OCI-LY7 (cell line): ENCODE measurements at regions not wholly inside any gene's neighbourhood (a gene's known extent, or its start where the extent isn't known, plus 50 kb on each side); places are given as distances from the start of the nearest gene placed in this dataset.

ENCODE experiments used
- BruUV-seq: library from RNA; stranded (reverse); fragments of 400-500 nt; replicated peaks from 2 replicates; lab custom pipeline; 2021; lab: Mats Ljungman, UMichigan
- CTCF ChIA-PET: fragments of 300-600 bp; sonication (Branson Sonifier 250); formaldehyde crosslinking; loops from one replicate; lab custom pipeline; 2022; ENCODE audit warnings: antibody characterized with exemption; ENCODE audit not compliant: unreplicated experiment; lab: Charles Lee
- POLR2A ChIA-PET: fragments of 300-600 bp; sonication (Branson Sonifier 250); formaldehyde crosslinking; loops from one replicate; lab custom pipeline; 2022; ENCODE audit warnings: antibody characterized with exemption; lab: Charles Lee
- DNase-seq: peaks from one replicate; pipeline ENCODE4 v3.0.0-alpha.2; 2015; ENCODE audit warnings: low spot score
- H2AFZ ChIP-seq: fragments of 200-600 bp; sonication (generic), shearing (Covaris generic); 2 replicates; pipeline ENCODE4 v1.6.1; 2014; ENCODE audit warnings: mild to moderate bottlenecking, antibody characterized with exemption, low read length, moderate library complexity
- H3K27ac ChIP-seq: fragments of 200-600 bp; sonication (generic); 2 replicates; pipeline ENCODE4 v1.5.1; 2014; ENCODE audit warnings: mixed run types, low read depth, mild to moderate bottlenecking, moderate library complexity, low read length, inconsistent platforms; ENCODE audit not compliant: poor library complexity, severe bottlenecking
- H3K36me3 ChIP-seq: fragments of 200-600 bp; sonication (generic); 2 replicates; pipeline ENCODE4 v1.6.1; 2014; ENCODE audit warnings: mild to moderate bottlenecking, antibody characterized with exemption, low read length, moderate library complexity, mixed read lengths; ENCODE audit not compliant: insufficient read depth
- H3K4me1 ChIP-seq: fragments of 200-600 bp; sonication (generic); 2 replicates; pipeline ENCODE4 v1.5.1; 2014; ENCODE audit warnings: mild to moderate bottlenecking, low read length; ENCODE audit not compliant: insufficient read depth, poor library complexity, severe bottlenecking
- H3K4me2 ChIP-seq: fragments of 200-600 bp; sonication (generic); 2 replicates; pipeline ENCODE4 v1.6.1; 2014; ENCODE audit warnings: mild to moderate bottlenecking, low read length
- H3K4me3 ChIP-seq: fragments of 200-600 bp; sonication (generic); 2 replicates; pipeline ENCODE4 v1.5.1; 2014; ENCODE audit warnings: mild to moderate bottlenecking, low read depth, low read length; ENCODE audit not compliant: poor library complexity, severe bottlenecking
- H3K79me2 ChIP-seq: fragments of 200-600 bp; sonication (generic); 2 replicates; pipeline ENCODE4 v1.6.1; 2016; ENCODE audit warnings: low read depth, mild to moderate bottlenecking, low read length, moderate library complexity, mixed read lengths; ENCODE audit not compliant: insufficient read depth
- H3K9me2 ChIP-seq: fragments of 200-600 bp; sonication (generic); 2 replicates; pipeline ENCODE4 v1.6.1; 2016; ENCODE audit warnings: mild to moderate bottlenecking, low read length, mixed read lengths; ENCODE audit not compliant: insufficient read depth
- H3K9me3 ChIP-seq: fragments of 200-600 bp; sonication (generic); 2 replicates; pipeline ENCODE4 v1.6.1; 2014; ENCODE audit warnings: mild to moderate bottlenecking, mixed run types, low read length, mixed read lengths
- H4K20me1 ChIP-seq: fragments of 200-600 bp; sonication (generic); 2 replicates; pipeline ENCODE4 v1.6.1; 2014; ENCODE audit warnings: mild to moderate bottlenecking, antibody characterized with exemption, low read length, moderate library complexity, mixed read lengths; ENCODE audit not compliant: insufficient read depth
- EZH2phosphoT487 ChIP-seq: fragments of 200-600 bp; sonication (generic); IDR thresholded peaks from 2 replicates; pipeline ENCODE4 v1.6.1; 2018; ENCODE audit warnings: low read depth, borderline replicate concordance, mild to moderate bottlenecking, mixed run types, antibody characterized with exemption, low read length, moderate library complexity, mixed read lengths
- intact Hi-C: fragments of 100-400 bp; cut with micrococcal nuclease; formaldehyde crosslinking; loops from one replicate; pipeline ENCODE4 v1.10.0; 2022; ENCODE audit not compliant: unreplicated experiment
- TF ChIP-seq, protein P1 (sequence below): fragments of 200-600 bp; sonication (generic); conservative IDR thresholded peaks from 2 replicates; pipeline ENCODE4 v1.5.1; 2014; ENCODE audit warnings: mild to moderate bottlenecking, antibody characterized with exemption, low read length, moderate library complexity, mixed read lengths

DNA sequence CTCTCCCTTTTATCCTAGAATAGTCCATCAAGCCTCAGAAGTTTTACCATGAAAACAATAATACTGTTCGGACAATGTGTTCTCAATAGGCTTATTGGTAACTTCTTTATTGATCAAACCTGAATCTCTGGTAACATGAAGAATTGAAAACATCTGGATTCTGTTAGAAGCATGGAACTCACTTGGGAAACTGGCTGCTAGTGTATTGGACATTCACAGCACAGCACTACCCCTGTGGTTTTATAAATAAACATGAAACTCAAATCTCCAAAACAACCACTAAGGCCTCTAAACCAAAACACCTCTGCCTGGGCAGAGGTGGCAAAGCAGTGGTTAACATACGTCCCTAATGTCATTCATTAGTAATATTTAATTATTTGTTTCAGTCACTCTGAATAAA lies 157.6 kb upstream of the KCNQ5 start:
- TF ChIP-seq EZH2phosphoT487, result no peak
- TF ChIP-seq, protein P1, sequence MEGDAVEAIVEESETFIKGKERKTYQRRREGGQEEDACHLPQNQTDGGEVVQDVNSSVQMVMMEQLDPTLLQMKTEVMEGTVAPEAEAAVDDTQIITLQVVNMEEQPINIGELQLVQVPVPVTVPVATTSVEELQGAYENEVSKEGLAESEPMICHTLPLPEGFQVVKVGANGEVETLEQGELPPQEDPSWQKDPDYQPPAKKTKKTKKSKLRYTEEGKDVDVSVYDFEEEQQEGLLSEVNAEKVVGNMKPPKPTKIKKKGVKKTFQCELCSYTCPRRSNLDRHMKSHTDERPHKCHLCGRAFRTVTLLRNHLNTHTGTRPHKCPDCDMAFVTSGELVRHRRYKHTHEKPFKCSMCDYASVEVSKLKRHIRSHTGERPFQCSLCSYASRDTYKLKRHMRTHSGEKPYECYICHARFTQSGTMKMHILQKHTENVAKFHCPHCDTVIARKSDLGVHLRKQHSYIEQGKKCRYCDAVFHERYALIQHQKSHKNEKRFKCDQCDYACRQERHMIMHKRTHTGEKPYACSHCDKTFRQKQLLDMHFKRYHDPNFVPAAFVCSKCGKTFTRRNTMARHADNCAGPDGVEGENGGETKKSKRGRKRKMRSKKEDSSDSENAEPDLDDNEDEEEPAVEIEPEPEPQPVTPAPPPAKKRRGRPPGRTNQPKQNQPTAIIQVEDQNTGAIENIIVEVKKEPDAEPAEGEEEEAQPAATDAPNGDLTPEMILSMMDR, result no peak
- DNase-seq, result no peak
- Histone ChIP-seq H2AFZ (no peak overlapping the region), H3K36me3 (no peaks in the 10 kb centered on the region), H3K79me2 (no peaks in the 10 kb centered on the region), H3K4me1 (no peaks in the 10 kb centered on the region), H3K4me2 (no peak overlapping the region), H3K27ac (no peak overlapping the region), H3K4me3 (no peak overlapping the region), H3K9me2 (no peaks in the 10 kb centered on the region), H4K20me1 (no peaks in the 10 kb centered on the region), H3K9me3 (no peaks in the 10 kb centered on the region)
- no TSS peak for BruUV-seq
- ChIA-PET CTCF (no interaction called here), POLR2A (no interaction called here)
- intact Hi-C loops, result no loop called here

DNA sequence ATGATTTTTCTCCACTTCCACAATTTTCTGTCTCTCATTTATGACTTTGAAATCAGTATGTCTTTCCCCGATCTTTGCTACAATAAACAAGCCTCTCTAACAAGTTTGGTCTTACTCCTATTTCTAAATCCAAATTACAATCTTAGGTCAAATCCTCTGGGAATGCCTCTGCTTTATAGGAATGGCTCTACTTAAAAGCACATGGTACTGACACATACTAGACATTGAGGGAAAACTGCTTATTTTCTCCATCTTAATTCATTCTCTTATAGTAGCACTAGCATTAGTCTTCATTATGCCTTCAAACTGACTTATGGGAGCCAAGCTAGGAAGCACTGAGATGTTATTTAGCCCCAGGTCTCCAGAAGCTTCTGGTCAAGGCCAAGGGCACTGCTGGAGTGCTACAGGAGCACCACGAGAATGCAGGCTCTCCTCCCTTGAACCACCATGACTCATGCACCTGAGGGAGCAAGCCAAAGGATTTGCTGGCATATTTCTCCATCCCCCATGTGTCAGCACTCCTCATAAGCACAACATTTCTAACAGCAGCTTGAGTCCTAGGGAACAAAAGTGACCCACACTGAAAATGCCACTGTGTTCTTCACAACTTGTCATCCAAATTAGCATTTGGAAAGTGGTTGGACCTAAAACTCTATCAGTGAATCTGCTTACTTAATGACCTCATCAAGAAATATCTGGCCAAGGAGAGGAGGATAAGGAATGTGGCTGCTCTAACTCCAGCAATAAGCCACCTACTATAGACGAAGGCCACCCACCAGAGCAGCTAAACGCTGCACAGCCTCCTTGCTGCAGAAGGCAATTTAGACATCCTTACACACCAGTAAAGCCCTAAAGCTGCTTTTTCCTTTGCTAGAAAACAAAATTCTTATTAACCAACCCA lies 156.8 kb upstream of the KCNQ5 start:
- ChIA-PET CTCF (no interaction called here), POLR2A (interaction anchor here (0.6 kb wide), 1 partner anchor 123 kb away, joined by 5 read pairs; no protein-coding TSS in a partner anchor)
- TF ChIP-seq, protein P1, result no peak
- TF ChIP-seq EZH2phosphoT487, result no peak

DNA sequence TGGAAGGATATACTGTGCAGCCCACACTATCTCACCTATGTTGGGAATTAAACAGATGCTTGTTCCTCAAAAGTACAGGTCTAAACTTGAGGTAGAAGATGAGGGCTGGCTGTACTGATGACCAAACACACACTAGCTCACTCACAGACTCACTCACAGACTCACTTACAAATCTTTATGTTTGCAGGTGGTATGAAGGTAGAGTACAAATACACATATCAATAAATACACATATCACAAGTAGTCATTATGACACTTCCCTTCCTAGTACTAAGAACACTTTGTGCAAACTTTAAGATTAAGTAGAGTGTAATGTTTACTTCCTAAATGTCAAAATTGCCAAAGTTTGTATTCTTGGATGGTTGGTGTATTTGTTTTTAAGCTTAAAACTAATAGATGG lies 155.4 kb upstream of the KCNQ5 start:
- H4K20me1 ChIP-seq, result no peaks in the 10 kb centered on the region
- no peaks in the 10 kb centered on the region for H3K9me2 ChIP-seq
- ChIA-PET POLR2A (no interaction called here), CTCF (no interaction called here)
- no peaks in the 10 kb centered on the region for H3K4me1 ChIP-seq
- intact Hi-C loops, result no loop called here
- BruUV-seq, result no TSS peak
- DNase-seq, result no peak
- no peak overlapping the region for H2AFZ ChIP-seq
- no peak overlapping the region for H3K4me3 ChIP-seq
- no peaks in the 10 kb centered on the region for H3K9me3 ChIP-seq
- TF ChIP-seq EZH2phosphoT487, result no peak
- TF ChIP-seq, protein P1, result no peak
- H3K79me2 ChIP-seq, result no peaks in the 10 kb centered on the region
- H3K36me3 ChIP-seq, result no peaks in the 10 kb centered on the region
- H3K27ac ChIP-seq, result no peak overlapping the region
- no peak overlapping the region for H3K4me2 ChIP-seq

More for the DNA sequence above, 156.8 kb upstream of the KCNQ5 start:
- no peak overlapping the region for H2AFZ ChIP-seq
- H3K4me2 ChIP-seq, result no peak overlapping the region
- intact Hi-C loops, result no loop called here
- H3K36me3 ChIP-seq, result no peaks in the 10 kb centered on the region
- no peaks in the 10 kb centered on the region for H3K79me2 ChIP-seq
- H4K20me1 ChIP-seq, result no peaks in the 10 kb centered on the region
- no peaks in the 10 kb centered on the region for H3K4me1 ChIP-seq
- DNase-seq, result no peak
- no TSS peak for BruUV-seq
- no peak overlapping the region for H3K27ac ChIP-seq
- H3K9me3 ChIP-seq, result no peaks in the 10 kb centered on the region
- no peak overlapping the region for H3K4me3 ChIP-seq
- no peaks in the 10 kb centered on the region for H3K9me2 ChIP-seq
